Sigmoid colon (tissue), 4 donors: ENCODE measurements at regions not wholly inside any gene's neighbourhood (a gene's known extent, or its start where the extent isn't known, plus 50 kb on each side); places are given as distances from the start of the nearest gene placed in this dataset.

Experiments used
- CTCF ChIP-seq, 4 experiments: fragments of 450-650 bp in 3 of 4; fragments of 200-600 bp in 1 of 4; IDR thresholded peaks; one replicate each; pipeline ENCODE4 v1.5.1; 2016 to 2019; ENCODE audit warnings: antibody characterized with exemption in 4 of 4, mild to moderate bottlenecking in 3 of 4, moderate library complexity in 2 of 4
- EP300 ChIP-seq, 4 donors: sonication (generic); formaldehyde crosslinking; IDR thresholded peaks; one replicate each; pipeline ENCODE4 v1.6.1; 2017; ENCODE audit warnings: antibody characterized with exemption in 4 of 4
- POLR2A ChIP-seq, 2 donors: fragments of 450-650 bp; IDR thresholded peaks; one replicate each; pipeline ENCODE4 v1.6.1; 2016; ENCODE audit warnings: antibody characterized with exemption in 2 of 2, mild to moderate bottlenecking in 2 of 2, moderate library complexity in 2 of 2

- TF ChIP-seq CTCF (IDR thresholded peaks at IDR 0.05): no peak
- TF ChIP-seq EP300 (IDR thresholded peaks at IDR 0.05): no peak
- no peak for TF ChIP-seq POLR2A (IDR thresholded peaks at IDR 0.05)
Observed at GRCh38 chr18:35912332-35912731, 60.1 kb upstream of the RMP24 start.
